ENCODE measurements at regions not wholly inside any gene's neighbourhood (a gene's known extent, or its start where the extent isn't known, plus 50 kb on each side); places are given as distances from the start of the nearest gene placed in this dataset.
"Not testable (repeated sequence)": the region's sequence is repeated elsewhere in the genome, so short reads cannot be mapped to it uniquely, and the experiment has no call there.

DNA sequence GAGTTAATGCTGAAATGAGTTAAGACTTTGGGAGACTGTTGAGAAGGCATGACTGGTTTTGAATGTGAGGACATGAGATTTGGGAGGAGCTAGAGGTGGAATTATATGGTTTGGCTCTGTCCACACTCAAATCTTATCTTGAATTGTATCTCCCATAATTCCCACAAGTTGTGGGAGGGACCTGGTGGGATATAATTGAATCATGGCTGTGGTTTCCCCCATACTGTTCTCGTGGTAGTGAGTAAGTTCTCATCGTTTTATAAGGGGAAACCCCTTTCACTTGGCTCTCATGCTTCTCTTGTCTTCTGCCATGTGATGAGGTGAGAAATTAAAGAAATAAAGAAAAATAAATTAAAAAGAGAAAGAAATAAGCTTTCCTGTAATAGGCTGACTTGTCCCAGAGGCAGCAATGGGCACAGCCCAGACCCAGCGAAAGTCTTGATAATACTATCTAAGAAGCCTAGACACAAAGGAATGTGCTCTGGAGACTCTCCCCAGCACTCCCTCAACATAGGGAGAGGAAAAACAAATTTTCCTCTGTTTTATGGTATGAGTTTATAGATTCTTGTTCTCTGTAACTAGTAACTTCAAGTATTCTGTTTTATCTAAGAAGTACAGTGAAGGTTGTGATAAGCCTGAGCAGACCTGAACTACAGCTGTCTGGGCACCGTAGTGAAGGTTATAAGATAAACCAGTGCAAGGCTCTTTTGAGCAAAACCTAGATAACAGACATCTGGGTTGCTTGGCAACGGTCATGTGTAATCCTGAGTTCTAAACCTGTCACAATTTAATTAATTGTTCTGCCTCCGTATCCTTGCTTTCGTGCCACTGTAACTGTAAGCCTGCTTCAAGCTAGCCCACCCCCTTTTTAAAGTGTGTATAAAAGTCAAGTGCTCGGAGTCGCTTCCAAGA is 88.9 kb upstream of the ECI2 start:
- CTCF ChIA-PET = interaction anchor here (0.6 to 1.8 kb wide), 3 partner anchors 12 to 15 kb away, joined by 3 to 5 read pairs (median 3); no protein-coding TSS in a partner anchor
- POLR2A ChIA-PET = no interaction called here
- no peak for DNase-seq (ENCODE audit: extremely low spot score)
- TF ChIP-seq HDGF (IDR thresholded peaks at IDR 0.05; ENCODE audit: borderline replicate concordance) = no peak
- no peak for TF ChIP-seq SUZ12 (IDR thresholded peaks at IDR 0.05)
- TF ChIP-seq FOXA1 (IDR thresholded peaks at IDR 0.05) = no peak
- no peak for TF ChIP-seq FOXM1 (IDR thresholded peaks at IDR 0.05; ENCODE audit: borderline replicate concordance)
- TF ChIP-seq LEF1 (IDR thresholded peaks at IDR 0.05; ENCODE audit: borderline replicate concordance) = no peak
- no peak for TF ChIP-seq ZNF384 (IDR thresholded peaks at IDR 0.05)
- no peak for TF ChIP-seq TARDBP (IDR thresholded peaks at IDR 0.05)
- no peak for TF ChIP-seq SP1 (IDR thresholded peaks at IDR 0.05)
- TF ChIP-seq BHLHE40 (IDR thresholded peaks at IDR 0.05; ENCODE audit: borderline replicate concordance) = no peak
- no peak for TF ChIP-seq CTBP1 (IDR thresholded peaks at IDR 0.05; ENCODE audit: borderline replicate concordance)
- no peak for TF ChIP-seq FOXK2 (IDR thresholded peaks at IDR 0.05)
- no peak for TF ChIP-seq NFRKB (IDR thresholded peaks at IDR 0.05)
- no peak for TF ChIP-seq PKNOX1 (IDR thresholded peaks at IDR 0.05)
- no peak for TF ChIP-seq ELF4 (IDR thresholded peaks at IDR 0.05)
- TF ChIP-seq L3MBTL2 (conservative IDR thresholded peaks at IDR 0.05) = no peak
- no peak for TF ChIP-seq ARNT (IDR thresholded peaks at IDR 0.05)

GRCh38 chr6:4220558-4220957 is 85.2 kb upstream of the ECI2 start:
- TF ChIP-seq BHLHE40 (IDR thresholded peaks at IDR 0.05; ENCODE audit: borderline replicate concordance) (no peak), LEF1 (IDR thresholded peaks at IDR 0.05; ENCODE audit: borderline replicate concordance) (no peak), ARNT (IDR thresholded peaks at IDR 0.05) (no peak), L3MBTL2 (conservative IDR thresholded peaks at IDR 0.05) (no peak), FOXK2 (IDR thresholded peaks at IDR 0.05) (no peak), HDGF (IDR thresholded peaks at IDR 0.05; ENCODE audit: borderline replicate concordance) (no peak), FOXA1 (IDR thresholded peaks at IDR 0.05) (no peak), ZNF384 (IDR thresholded peaks at IDR 0.05) (no peak), ELF4 (IDR thresholded peaks at IDR 0.05) (no peak), SUZ12 (IDR thresholded peaks at IDR 0.05) (no peak), SP1 (IDR thresholded peaks at IDR 0.05) (no peak), TARDBP (IDR thresholded peaks at IDR 0.05) (no peak), FOXM1 (IDR thresholded peaks at IDR 0.05; ENCODE audit: borderline replicate concordance) (no peak), PKNOX1 (IDR thresholded peaks at IDR 0.05) (no peak)
- ChIA-PET CTCF (no interaction called here), POLR2A (no interaction called here)
- DNase-seq (ENCODE audit: extremely low spot score) = no peak

- POLR2A ChIA-PET; DNase-seq (ENCODE audit: extremely low spot score): not testable (repeated sequence)
- CTCF ChIA-PET = interaction anchor here (0.9 kb wide), 1 partner anchor 18 kb away, joined by 3 read pairs; no protein-coding TSS in a partner anchor
Measured at GRCh38 chr6:4218619-4219317, 83.4 kb upstream of the ECI2 start.

- DNase-seq (ENCODE audit: extremely low spot score) = no peak
- TF ChIP-seq FOXK2 (IDR thresholded peaks at IDR 0.05) = no peak
- ChIA-PET CTCF (interaction anchor here (1.1 kb wide), 1 partner anchor 13 kb away, joined by 3 read pairs; no protein-coding TSS in a partner anchor), POLR2A (no interaction called here)
Measured at GRCh38 chr6:4212588-4212987, 77.2 kb upstream of the ECI2 start.

- peak; percentile 60 for DNase-seq (ENCODE audit: extremely low spot score)
- TF ChIP-seq FOXK2 (IDR thresholded peaks at IDR 0.05) = no peak
- no peak for TF ChIP-seq HDGF (IDR thresholded peaks at IDR 0.05; ENCODE audit: borderline replicate concordance)
- TF ChIP-seq ZNF384 (IDR thresholded peaks at IDR 0.05) = no peak
- TF ChIP-seq CTBP1 (IDR thresholded peaks at IDR 0.05; ENCODE audit: borderline replicate concordance) = no peak
- no peak for TF ChIP-seq TARDBP (IDR thresholded peaks at IDR 0.05)
- TF ChIP-seq ARNT (IDR thresholded peaks at IDR 0.05) = no peak
- TF ChIP-seq SP1 (IDR thresholded peaks at IDR 0.05) = no peak
- no peak for TF ChIP-seq LEF1 (IDR thresholded peaks at IDR 0.05; ENCODE audit: borderline replicate concordance)
- TF ChIP-seq SUZ12 (IDR thresholded peaks at IDR 0.05) = no peak
- TF ChIP-seq BHLHE40 (IDR thresholded peaks at IDR 0.05; ENCODE audit: borderline replicate concordance) = no peak
- TF ChIP-seq FOXM1 (IDR thresholded peaks at IDR 0.05; ENCODE audit: borderline replicate concordance) = no peak
- TF ChIP-seq L3MBTL2 (conservative IDR thresholded peaks at IDR 0.05) = no peak
- no peak for TF ChIP-seq ELF4 (IDR thresholded peaks at IDR 0.05)
- no peak for TF ChIP-seq FOXA1 (IDR thresholded peaks at IDR 0.05)
- no peak for TF ChIP-seq PKNOX1 (IDR thresholded peaks at IDR 0.05)
- TF ChIP-seq NFRKB (IDR thresholded peaks at IDR 0.05) = no peak
- CTCF ChIA-PET = interaction anchor here (0.6 to 1.1 kb wide), 10 partner anchors 16 to 648 kb away, joined by 3 to 12 read pairs (median 4); partner anchors contain the start of gene ECI2
- POLR2A ChIA-PET = interaction anchor here (1.6 kb wide), 1 partner anchor 190 kb away, joined by 6 read pairs; a partner anchor contains a TSS
Measured at GRCh38 chr6:4210629-4211419, 75.4 kb upstream of the ECI2 start.

All from HEK293T (cell line).